ENCODE measurements at regions not wholly inside any gene's neighbourhood (a gene's known extent, or its start where the extent isn't known, plus 50 kb on each side); places are given as distances from the start of the nearest gene placed in this dataset.

DNA sequence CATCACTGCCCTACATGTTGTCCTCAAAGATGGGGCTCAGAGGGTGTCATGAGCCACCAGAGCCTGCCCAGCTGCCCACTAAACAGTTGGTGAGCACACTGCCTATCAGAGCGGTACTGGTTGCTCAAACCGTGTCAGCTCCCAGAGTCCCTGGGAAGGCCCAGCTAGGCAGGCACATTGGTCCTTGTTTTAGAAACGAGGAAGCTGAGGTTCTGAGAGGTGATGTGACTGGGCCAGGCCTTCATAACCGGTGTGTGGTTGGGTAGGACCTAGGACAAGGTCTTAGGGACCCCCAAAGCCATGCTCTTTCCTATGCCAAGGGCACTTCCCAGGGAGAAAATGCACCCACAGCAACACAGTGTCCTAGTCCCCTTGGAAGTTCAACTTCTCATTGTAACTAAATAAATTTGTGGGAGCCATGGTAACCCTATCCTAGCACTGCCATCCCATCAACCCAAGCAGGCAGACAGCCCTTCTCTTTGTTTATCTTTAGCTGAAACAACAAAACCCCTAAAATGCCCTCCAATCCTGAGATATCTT is 174.7 kb upstream of the PDE1C start:
- TF ChIP-seq YY1 (IDR thresholded peaks at IDR 0.05; ENCODE audit: low read depth): no peak
- no peak for TF ChIP-seq EP300 (IDR thresholded peaks at IDR 0.05; ENCODE audit: borderline replicate concordance)
- TF ChIP-seq, protein P1, sequence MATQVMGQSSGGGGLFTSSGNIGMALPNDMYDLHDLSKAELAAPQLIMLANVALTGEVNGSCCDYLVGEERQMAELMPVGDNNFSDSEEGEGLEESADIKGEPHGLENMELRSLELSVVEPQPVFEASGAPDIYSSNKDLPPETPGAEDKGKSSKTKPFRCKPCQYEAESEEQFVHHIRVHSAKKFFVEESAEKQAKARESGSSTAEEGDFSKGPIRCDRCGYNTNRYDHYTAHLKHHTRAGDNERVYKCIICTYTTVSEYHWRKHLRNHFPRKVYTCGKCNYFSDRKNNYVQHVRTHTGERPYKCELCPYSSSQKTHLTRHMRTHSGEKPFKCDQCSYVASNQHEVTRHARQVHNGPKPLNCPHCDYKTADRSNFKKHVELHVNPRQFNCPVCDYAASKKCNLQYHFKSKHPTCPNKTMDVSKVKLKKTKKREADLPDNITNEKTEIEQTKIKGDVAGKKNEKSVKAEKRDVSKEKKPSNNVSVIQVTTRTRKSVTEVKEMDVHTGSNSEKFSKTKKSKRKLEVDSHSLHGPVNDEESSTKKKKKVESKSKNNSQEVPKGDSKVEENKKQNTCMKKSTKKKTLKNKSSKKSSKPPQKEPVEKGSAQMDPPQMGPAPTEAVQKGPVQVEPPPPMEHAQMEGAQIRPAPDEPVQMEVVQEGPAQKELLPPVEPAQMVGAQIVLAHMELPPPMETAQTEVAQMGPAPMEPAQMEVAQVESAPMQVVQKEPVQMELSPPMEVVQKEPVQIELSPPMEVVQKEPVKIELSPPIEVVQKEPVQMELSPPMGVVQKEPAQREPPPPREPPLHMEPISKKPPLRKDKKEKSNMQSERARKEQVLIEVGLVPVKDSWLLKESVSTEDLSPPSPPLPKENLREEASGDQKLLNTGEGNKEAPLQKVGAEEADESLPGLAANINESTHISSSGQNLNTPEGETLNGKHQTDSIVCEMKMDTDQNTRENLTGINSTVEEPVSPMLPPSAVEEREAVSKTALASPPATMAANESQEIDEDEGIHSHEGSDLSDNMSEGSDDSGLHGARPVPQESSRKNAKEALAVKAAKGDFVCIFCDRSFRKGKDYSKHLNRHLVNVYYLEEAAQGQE (IDR thresholded peaks at IDR 0.05; ENCODE audit: low read depth): no peak
- TF ChIP-seq ZBTB7A (IDR thresholded peaks at IDR 0.05; ENCODE audit: low read depth): no peak
- no peak for TF ChIP-seq TAF1 (IDR thresholded peaks at IDR 0.05; ENCODE audit: low read depth)
- no peak for TF ChIP-seq TCF12 (IDR thresholded peaks at IDR 0.05; ENCODE audit: low read depth)
- TF ChIP-seq CREB1 (IDR thresholded peaks at IDR 0.05; ENCODE audit: low read depth): no peak
- TF ChIP-seq CEBPB (IDR thresholded peaks at IDR 0.05): no peak
- TF ChIP-seq FOXM1 (IDR thresholded peaks at IDR 0.05; ENCODE audit: borderline replicate concordance, low read depth): no peak

All from Ishikawa (cell line).